ENCODE measurements at regions not wholly inside any gene's neighbourhood (a gene's known extent, or its start where the extent isn't known, plus 50 kb on each side); places are given as distances from the start of the nearest gene placed in this dataset.

DNA sequence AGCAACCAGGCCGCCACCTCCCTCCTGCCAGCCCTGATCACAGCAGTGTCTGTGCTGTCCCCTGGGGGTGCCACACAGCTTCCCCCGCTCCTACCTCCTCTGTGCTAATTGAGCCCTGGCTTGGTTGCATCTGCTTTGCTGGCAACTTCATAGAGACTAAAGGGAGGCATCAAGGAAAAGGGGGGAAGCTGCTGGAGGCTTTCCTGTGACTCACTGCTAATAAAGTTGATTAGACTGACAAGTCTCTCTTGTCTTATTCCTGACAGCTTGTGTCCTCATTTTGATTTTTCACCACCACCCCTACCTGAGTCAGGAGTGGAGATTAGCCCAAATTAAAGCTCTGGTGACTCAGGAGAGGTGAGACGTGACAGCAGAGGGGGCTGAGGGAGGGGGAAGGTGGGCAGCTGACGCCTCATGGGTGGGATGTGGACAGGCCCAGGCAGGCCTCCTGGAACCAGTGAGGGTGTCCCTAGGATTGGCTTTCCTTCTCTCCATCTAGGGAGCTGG is 310.0 kb downstream of the CBLN1 start:
- Histone ChIP-seq H3K4me1 (no peaks in the 10 kb centered on the region), H3K27me3 (ENCODE audit: low read depth) (no peaks in the 10 kb centered on the region), H3K4me3 (no peak overlapping the region), H3K36me3 (no peaks in the 10 kb centered on the region), H3K27ac (no peak overlapping the region), H3K9me3 (no peaks in the 10 kb centered on the region)
- DNase-seq (no peak), ATAC-seq (peak in 1 of 2 donors; percentile 27)
- intact Hi-C loops (cut with DNase I), result no loop called here
- TF ChIP-seq, protein P1, sequence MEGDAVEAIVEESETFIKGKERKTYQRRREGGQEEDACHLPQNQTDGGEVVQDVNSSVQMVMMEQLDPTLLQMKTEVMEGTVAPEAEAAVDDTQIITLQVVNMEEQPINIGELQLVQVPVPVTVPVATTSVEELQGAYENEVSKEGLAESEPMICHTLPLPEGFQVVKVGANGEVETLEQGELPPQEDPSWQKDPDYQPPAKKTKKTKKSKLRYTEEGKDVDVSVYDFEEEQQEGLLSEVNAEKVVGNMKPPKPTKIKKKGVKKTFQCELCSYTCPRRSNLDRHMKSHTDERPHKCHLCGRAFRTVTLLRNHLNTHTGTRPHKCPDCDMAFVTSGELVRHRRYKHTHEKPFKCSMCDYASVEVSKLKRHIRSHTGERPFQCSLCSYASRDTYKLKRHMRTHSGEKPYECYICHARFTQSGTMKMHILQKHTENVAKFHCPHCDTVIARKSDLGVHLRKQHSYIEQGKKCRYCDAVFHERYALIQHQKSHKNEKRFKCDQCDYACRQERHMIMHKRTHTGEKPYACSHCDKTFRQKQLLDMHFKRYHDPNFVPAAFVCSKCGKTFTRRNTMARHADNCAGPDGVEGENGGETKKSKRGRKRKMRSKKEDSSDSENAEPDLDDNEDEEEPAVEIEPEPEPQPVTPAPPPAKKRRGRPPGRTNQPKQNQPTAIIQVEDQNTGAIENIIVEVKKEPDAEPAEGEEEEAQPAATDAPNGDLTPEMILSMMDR (IDR thresholded peaks at IDR 0.05), result no peak

DNA sequence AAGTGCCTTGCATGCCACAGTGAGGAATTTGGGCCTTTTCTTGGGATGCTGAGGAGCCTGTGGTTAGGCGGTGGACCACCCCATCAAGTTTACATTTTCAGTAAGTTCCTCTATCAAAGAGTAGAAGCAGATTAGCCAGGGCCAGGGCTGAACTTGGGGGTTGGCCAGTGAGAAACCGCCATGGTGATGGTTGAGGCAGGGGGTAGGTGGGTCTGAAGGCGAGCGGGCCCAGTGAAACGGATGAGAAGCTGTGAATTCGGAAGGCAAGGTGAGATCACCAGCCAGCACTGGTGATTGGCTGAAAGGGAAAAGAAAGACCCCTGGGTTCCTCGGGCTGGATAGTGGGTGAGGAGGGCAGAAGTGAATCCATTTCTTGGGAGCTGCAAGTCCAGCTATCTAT is 311.4 kb downstream of the CBLN1 start:
- Histone ChIP-seq H3K4me3 (no peak overlapping the region), H3K27ac (no peak overlapping the region), H3K4me1 (no peaks in the 10 kb centered on the region), H3K9me3 (no peaks in the 10 kb centered on the region), H3K27me3 (ENCODE audit: low read depth) (no peaks in the 10 kb centered on the region), H3K36me3 (no peaks in the 10 kb centered on the region)
- TF ChIP-seq, protein P1 (IDR thresholded peaks at IDR 0.05), result no peak
- ATAC-seq (no peak), DNase-seq (no peak)
- intact Hi-C loops (cut with DNase I), result no loop called here

DNA sequence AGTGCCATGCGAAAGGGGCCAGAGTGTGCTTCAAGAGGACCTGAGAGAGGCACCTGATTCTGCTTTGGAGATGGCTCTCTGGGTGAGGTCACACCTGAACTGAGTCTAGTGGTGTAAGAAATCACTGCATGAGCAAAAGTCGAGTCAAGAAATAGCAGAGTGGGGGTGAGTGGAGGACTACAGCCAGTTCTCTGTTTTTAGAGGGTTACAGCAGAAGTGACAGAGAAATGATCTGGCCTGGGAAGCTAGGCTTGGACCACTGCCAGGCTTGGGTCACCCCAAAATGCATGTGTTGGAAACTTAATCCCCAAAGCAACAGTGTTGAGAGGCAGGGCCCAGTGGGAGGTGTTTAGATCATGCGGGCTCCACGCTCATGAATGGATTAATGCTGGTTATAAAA is 312.0 kb downstream of the CBLN1 start:
- Histone ChIP-seq H3K27ac (no peak overlapping the region), H3K9me3 (no peaks in the 10 kb centered on the region), H3K4me1 (no peaks in the 10 kb centered on the region), H3K36me3 (no peaks in the 10 kb centered on the region), H3K4me3 (no peak overlapping the region), H3K27me3 (ENCODE audit: low read depth) (no peaks in the 10 kb centered on the region)
- ATAC-seq (no peak), DNase-seq (no peak)
- TF ChIP-seq, protein P1 (IDR thresholded peaks at IDR 0.05), result no peak
- intact Hi-C loops (cut with DNase I), result no loop called here

DNA sequence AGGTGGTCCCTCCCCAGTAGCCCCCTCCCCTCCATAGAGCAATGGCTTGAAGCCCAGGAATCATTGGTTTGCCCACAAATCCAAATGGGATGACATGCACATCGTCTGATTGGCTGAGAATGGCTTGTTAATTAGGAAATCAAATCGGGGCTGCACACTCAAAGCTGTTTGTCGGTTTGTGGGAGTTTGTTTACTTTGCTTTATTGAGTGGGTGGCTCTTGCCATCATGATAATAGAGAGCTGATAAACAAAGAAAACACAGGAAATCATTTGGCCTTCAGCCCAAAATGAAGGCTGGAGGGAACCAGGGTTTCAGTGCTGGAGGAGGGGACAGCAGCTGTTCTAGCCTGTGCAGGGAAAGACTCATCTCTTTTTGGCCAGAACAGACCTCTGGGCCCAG is 316.3 kb downstream of the CBLN1 start:
- intact Hi-C loops (cut with DNase I), result no loop called here
- H3K27ac ChIP-seq, result no peak overlapping the region

DNA sequence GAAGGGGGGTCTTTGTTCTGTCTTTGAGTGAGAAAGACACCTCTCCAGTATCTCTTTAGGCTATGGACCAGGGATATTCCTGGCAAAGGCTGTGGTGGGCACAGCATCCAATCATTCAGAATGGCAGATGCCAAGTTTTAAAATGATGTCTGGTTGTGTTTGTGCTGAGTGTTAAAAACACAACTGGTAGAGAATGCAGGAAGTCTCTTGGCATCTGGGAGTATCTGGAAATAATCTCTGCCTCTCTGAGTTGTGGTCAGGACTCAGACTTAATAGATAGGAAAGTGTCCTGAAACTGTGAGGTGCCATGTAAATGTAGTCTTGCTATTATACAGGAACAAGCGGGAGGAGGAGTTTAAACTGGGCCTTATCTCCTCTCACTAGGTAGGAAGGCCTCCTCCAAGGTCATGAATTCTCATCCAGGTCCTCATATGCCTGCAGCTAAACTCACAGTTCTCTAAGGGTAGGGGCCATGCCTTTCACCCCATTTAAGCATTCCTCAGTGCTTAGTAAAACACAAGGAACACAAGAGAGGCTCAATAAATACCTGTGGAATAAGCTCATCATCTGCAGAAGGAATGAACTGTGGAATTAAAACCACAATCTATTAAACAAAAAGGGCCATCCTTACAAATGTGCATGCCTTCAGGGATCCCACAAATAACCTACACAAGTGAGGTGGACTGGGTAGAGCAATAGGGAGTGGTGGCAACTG is 317.6 kb downstream of the CBLN1 start:
- TF ChIP-seq, protein P1 (IDR thresholded peaks at IDR 0.05), result no peak
- Histone ChIP-seq H3K9me3 (no peaks in the 10 kb centered on the region), H3K4me3 (no peak overlapping the region), H3K36me3 (no peaks in the 10 kb centered on the region), H3K4me1 (no peaks in the 10 kb centered on the region), H3K27ac (no peak overlapping the region), H3K27me3 (ENCODE audit: low read depth) (no peaks in the 10 kb centered on the region)
- intact Hi-C loops (cut with DNase I), result no loop called here
- ATAC-seq (peak in 1 of 2 donors; percentile 24), DNase-seq (no peak)

More for the DNA sequence above, 316.3 kb downstream of the CBLN1 start:
- TF ChIP-seq, protein P1 (IDR thresholded peaks at IDR 0.05), result no peak
- DNase-seq (no peak), ATAC-seq (no peak)
- Histone ChIP-seq H3K4me1 (no peaks in the 10 kb centered on the region), H3K9me3 (no peaks in the 10 kb centered on the region), H3K27me3 (ENCODE audit: low read depth) (no peaks in the 10 kb centered on the region), H3K36me3 (no peaks in the 10 kb centered on the region), H3K4me3 (no peak overlapping the region)
